NCI-H82 (cell line): ENCODE measurements at regions not wholly inside any gene's neighbourhood (a gene's known extent, or its start where the extent isn't known, plus 50 kb on each side); places are given as distances from the start of the nearest gene placed in this dataset.
"Not testable (repeated sequence)": the region's sequence is repeated elsewhere in the genome, so short reads cannot be mapped to it uniquely, and the experiment has no call there.

Source experiments
- DNase-seq: peaks from one replicate; lab custom pipeline; 2025; lab: John Stamatoyannopoulos, UW

DNA sequence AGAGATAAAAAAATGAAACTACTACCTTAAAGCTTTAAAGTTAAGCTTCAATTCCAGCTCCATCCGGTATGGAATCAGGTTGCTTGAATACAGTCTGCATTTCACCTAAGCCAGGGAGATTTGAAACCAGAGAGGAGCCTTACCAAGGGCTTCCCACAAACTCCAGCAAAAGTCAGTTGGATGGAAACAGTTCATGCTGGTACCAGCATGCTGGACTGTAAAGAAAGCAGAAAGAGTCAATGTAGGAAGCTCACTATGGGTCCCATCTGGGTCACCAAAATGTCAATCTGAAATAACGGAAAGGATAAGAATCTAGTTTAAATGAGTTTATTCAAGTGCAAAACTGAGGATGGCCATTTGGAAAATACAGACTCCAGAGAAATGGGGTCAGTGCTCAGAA, 65.3 kb downstream of the CDO1 start:
- peak; percentile 3 for DNase-seq

DNA sequence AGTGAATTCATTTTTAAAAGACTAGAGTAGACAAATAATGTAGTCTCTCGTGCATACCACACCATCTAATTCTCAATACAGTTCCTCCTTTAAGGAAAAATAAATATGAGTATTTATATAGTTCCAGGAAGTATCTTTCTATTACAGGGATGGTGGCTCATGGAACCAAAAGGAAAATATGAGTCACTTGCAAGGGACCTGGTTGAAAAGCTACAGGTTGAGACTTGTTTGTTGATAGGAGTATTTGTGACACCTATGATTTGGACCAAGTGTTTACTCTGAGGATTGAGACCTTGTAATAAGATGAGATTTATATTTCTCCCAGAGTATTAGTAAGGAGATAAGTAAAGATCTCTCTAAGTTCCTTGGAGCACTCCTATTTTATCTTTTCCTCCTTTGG, 67.4 kb downstream of the CDO1 start:
- DNase-seq: peak; percentile 26

DNA sequence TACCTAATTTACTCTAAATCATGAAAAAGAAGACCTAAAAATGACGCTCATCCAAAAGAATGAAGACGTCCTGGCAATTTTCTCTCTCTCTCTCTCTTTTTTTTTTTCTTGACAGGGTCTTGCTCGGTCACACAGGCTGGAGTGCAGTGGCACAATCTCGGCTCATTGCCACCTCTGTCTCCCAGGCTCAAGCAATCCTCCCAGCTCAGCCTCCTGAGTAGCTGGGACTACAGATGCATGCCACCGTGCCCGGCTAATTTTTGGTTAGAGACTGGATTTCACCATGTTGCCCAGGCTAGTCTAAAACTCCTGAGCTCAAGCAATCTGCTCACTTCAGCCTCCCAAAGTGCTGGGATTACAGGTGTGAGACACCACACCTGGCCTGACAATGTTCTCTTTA, 77.2 kb downstream of the CDO1 start:
- DNase-seq: not testable (repeated sequence)

DNA sequence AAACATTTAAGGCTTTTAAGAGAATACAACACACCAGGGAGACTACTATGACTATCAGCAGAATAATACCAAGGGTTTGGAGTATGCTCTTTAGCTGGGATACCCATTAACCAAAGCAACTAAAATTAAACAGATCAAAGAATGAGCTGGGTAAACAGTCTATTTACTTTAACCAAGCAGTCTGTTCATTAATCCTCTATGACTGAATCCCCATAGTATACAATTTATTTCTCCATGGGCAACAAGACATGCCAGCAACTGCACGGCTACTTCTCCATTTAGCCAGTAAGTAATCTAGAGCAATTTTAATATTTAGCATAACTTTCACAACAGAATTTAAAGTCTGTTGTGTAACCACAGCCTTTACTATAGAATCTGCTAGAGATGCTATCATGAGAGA, 77.6 kb downstream of the CDO1 start:
- DNase-seq: no peak

DNA sequence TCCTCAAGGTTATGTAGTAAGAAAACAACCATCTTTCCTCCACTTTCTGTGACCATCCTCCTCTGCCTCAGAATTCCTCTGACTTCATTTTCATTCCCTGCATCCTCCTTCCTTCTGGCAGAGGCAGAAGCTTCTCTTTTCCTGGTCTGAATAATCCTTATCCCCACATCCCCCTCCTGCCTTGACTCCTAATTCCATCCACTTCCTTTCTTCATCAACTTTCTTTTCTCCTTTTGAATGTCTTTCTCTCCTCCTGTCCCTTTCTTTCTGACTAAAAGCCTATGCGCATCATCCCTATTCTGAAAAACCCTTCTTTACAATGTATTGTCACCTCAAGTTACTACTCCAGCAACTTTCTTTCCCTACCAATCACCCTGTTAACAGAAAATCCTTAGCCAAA, 79.0 kb downstream of the CDO1 start:
- no peak for DNase-seq

DNA sequence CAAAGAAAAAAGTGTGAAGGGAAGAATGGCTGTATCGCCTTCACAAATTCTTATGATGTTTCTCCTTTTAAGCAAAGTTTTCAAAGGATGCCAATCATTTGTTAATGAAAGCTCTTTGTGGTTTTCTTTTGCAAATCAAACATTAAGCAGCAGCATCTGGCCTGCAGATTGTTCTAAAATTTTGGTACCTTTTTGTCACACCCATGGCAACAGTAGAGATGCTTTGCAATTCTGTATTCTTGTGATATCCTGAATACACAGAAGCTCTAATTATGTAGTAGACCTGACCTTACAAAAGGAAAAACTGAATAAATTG, 79.8 kb downstream of the CDO1 start:
- DNase-seq: no peak

DNA sequence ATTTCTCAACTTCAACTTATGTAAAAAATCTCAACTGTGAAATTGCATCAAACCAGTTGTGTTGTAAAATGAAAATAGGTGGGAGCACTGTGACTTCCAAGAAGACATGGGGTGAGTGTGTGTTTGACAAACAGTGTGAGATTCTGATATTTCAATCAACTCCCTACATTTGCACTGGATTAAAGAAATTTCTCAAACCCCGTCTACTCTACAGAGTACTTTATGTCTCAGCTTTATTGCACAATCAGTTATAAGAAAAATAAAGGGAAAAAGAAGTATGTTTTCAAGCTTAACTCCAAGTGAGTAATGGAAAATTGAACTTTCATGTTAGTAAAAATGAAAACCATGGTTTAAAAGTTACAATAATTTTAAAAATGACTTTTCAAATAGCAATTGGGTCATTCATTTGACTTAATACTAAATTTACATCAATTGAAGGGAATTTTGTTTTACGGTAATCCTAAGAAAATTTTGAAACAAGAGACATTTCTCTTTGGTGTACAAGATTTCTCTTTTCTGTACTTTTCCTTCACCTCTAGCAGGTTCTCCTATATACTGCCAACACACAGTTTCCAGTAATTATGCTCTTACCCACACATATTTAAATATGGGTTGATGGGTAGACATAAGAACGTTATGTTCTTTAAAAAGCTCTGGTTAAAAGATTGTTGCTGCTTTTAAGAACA, 80.3 kb downstream of the CDO1 start:
- no peak for DNase-seq

DNA sequence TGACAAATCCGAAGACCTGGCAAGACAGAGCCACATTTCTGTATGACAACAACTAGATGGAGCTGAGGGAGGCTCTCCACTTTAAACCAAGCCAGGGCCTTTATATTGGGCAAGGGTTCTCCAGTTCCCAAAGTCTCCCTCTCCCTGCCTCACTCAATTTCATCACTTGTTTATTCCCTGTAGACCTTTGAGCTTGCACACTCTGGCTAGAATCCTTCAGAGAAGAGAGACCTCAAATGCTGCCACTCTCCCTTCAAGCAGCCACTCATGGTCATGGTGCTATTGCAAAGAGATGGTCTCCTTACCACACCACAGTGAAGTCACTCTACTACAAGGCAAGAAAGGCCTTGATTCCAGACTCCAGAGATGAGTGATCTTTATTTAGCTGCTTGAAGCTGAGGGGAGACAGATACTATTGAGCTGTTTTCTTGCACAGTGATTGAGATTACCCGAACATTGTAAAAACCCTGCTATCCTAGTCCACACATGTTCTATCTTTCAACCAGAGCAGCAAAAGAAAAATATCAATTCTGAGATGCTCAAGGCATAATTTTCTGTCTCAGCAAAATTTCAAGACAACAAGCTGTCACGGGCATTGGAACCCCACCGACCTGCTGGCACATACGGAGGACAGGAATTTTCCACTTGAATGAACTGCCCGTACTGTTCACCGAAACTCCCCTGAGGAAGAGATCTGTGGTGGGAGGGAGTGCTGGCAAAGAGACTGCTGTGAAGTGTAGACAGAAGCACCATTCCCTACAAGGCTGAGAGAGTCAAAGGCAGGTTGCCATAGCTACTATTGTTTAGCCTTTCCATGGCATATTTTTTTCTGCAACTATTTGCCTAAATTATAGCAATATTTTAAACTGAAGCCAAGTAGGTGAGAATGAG, 81.1 kb downstream of the CDO1 start:
- no peak for DNase-seq

DNA sequence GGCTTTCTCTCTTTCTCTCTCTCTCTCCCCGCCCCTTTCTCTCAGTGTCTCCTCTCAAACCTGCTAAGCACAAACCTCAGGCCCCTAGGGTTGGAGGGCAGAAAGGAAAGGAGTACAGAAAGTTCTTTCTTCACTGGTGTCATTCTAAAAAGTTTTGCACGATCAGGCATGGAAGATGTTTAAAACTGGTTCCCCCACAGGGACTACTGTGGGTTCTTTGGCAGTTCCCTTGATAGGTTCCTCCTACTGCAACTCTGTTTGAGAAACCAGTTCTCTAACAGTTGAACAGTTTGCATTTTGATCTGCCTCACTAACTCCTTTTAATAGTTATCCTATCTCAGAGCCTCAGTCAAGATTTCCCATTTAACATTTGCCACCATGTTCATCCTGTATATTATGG, 82.9 kb downstream of the CDO1 start:
- no peak for DNase-seq

DNA sequence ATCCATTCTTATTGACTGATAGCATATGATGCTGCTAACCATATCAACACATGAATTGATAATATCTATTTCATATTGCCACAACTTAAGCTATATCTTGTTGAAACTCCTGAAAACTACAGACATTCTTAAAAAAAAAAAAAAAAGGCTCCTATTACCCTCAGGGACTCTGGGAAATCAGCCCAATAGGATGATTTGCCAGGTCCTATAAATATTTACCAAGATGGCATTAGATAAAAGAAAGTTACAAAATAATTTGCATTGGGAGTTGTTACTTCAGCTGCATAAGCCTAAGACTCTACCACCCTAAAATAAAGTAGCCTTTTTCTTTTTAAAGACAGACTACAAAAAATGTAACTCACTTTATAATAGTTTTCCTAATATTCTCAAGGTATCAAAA, 84.4 kb downstream of the CDO1 start:
- DNase-seq: no peak

DNA sequence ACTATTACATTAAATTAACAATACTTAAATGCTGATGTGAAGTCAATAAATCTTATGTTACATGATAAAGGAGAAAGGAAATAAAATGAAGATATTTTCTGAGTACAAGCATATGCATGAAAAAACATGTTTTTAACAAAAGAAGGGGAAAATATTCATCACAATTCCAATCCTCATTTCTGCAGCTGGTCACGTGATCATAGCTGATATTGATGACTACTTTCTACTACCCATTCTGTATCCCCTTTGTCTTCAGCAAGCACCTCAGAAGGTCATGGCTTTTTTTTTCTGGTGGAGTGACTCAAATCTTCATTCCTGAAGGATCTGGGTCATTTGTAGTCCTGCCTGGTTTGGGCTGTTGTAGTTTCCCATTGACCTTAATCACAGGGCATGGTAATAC, 90.9 kb downstream of the CDO1 start:
- no peak for DNase-seq

DNA sequence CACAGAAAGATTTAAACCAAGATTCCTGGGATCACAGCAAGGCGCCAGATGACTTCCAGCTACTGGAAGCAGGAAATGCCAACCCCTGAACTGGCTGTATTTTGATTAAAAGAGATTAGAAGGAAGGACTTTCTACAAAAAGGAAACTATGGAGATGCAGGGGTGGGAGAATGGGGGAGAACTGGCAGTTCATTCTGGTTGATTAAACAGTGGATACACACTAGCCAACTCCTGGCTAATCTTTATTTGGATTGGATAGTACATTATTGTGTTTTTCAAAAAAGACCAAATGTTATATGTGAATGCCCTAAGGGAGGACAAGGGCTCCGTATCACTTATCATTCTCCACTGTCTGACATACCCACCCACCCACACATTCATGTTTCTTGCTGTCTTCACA, 93.2 kb downstream of the CDO1 start:
- DNase-seq: no peak

DNA sequence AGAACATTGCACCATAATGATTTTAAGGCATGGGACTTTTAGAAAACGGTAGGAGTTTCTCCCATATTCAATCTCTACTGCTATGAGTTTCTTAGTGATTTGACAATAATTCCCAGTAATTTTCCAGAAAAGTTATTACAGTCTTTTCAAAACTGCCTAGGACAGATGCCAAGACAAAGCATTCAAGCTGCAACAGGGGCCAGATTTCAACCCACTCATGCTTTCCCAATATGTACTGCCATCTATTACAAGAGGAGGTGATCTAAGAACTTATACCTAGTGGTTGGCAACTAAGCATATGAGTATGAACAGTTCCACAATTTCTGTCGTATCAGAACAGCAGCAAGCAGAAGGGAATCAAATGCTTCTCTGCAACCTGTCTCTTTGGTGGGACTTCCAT, 95.1 kb upstream of the TMED7 start:
- DNase-seq: no peak

DNA sequence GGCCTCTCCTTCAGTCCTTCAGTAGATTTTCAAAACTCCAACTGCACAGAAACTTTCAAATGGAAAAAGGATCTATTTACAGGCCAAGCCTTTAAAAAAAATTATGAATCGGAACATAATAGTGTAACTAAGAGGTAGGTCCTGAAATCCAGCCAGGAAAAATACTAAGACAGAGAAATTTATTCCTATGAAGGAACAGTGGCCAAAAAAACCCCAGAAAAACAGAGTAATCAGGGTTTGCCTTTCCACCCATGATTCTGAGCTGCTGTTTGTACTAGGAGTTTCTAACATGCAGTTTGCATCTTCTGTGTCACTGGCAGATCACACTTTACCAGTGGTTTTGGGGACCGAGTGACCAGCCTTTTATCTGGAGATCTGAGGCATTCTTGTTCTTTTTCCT, 93.1 kb upstream of the TMED7 start:
- no peak for DNase-seq

DNA sequence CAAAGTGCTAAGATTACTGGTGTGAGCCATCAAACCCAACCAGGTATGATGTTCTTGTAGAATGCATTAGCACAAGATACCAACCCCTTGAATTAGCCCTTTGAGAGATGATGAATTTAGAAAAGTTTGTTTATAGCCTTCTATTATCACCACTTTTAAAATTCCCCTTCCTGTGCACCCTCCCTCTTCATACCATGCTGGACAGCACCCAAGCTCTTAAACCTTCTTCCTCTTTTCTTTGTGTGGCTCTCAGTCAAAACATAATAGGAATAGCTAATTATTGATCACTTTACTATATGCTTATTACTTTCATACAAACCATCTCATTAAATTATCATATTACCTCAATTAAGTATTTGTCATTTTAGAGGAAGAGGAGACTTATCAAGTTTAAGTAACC, 87.6 kb upstream of the TMED7 start:
- no peak for DNase-seq

DNA sequence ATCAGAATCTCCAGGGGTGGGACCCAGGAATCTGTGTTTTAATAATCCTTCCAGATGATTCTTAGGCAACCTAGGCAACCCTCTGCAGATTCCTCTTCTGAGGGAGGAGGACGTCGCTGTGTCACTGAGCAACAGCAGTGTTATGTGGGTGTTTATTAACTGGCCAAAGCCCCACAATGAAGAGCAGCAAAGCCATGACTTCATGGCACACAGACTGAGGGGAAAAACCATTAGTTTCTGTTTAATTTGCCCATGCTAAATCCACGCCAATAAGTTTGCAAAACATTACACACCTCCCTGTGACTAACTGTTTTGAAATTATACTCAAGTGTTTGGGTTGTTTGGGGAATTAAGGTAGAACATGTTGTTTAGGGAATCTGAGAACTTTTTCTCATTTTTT, 83.7 kb upstream of the TMED7 start:
- DNase-seq: no peak

DNA sequence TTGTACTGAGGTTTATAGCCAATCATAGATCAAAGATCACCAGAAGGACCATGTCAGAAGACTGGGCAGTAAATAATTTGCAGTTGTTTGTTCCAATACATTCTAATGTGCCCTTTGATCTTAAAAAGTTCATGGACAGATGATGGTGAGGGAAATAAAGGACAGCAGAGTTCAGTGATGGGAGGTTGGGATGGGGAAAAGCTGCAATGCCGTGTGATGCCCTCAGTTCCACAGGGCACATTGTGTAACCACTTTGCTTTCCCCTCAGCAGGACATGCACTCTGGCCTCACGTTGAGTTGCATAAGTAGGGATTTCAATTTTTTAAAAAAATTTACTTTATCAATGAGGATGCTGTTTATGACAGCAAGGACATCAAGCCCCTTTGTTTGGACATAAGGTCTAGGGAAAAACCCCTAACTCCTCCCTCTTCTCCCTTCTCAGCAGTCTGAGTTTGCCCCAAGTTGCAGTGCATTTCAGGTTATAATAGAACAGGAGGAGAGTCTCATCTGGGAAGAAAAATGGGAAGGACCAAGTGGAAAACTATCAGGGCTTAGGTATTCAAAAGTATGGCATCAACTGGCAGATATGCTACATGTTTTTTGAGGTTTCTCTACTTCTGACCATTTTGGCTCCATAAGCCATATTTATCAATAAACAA, 83.1 kb upstream of the TMED7 start:
- no peak for DNase-seq

DNA sequence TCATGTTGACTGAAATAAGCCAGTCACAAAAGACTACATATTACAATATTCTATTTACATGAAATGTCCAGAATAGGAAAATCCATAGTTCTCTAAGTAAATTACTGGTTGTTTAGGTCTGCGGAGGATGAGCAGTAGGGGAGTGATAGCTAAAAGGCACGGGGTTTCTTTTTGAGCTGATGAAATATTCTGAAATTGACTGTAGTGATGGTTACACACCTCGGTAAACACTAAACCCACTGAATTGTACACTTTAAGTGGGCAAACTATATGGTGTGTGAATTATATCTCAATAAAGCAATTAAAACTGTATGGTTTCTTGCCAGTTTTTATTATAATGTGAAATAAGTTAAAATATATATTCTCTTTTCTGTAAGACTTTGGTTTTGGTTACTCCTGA, 77.7 kb upstream of the TMED7 start:
- no peak for DNase-seq

DNA sequence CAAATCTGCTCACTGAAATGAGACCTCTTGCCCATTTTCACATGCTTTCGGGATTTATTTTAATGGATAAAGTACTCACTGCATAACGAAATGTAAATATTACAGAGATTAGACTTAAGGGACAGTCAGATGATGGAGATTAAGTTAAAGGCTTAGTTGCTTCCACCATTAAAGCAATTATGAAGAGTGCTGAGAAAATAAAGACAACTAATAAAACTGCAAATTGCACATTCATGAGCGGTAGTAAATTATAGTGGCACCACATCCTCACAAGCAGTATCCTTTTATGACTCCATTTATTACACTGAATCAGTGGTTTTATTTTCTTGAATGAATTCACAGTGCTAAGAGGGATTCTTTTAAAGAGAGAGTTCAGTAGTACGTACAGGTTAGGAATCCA, 76.2 kb upstream of the TMED7 start:
- DNase-seq: peak; percentile 26

DNA sequence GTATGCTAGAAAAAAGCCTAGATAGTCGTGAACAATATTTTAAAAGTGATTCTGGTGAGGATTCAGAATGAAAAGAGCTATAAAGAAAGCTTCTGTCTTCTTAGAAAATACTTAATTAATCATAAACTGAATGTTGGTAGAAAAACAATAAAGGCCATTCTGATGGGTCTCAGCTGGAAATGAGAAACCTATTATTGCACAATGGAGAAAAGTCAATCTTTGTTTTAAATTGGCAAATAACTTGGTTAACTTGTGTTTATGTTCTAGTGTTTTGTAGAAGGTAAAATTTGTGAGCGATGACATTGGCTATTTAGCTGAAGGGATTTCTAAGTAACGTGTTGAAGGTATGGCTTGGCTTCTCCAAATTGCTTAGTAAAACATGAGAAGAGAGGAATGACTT, 74.1 kb upstream of the TMED7 start:
- DNase-seq: no peak

DNA sequence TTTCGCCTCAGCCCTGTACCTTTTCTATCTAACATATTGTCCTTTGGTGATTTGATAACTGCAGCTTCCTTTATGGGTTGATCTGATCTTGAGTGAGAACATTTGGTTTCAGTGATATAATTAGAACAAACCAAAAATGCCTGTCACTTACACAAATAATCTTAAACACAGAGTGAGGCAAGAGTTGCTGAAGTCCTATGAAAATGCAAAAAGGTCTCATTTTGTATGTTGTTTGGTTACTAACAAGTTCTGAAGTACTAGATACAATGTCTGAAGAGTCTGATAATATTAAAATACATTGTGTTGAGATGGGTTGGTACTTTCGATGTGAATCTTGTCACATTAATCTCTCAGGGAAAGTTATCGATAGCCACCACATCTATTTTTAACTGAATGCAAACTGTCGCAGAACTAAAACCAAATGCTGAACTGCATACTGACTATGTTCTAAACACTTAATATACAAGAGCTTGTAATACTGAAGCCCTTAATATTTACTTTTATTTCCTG, 70.4 kb upstream of the TMED7 start:
- no peak for DNase-seq

DNA sequence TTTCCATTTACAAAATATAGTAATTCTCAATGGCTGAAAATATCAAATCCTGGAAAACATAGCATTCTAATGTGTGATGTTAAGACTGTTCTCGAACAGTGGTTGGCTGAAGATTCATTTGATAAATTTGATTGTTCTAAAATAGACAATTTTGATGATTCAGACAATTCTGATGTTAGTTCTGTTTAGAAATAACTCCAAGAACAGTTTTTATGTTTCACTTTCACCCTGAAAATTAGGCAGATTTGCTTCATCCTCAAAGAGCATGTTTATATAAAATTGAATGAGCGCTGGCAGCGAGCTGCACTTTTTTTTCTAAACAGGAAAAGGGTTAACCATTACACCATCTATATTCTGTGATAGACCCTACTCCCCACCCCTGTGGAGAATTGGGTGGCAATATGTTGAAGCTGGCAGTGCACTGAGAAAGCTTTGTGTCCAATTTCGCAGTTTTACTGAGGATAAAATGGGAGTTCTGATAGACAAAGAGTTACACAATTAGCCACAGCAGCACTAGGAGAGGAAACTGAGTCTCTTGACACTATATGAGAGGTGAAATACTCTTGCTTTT, 69.6 kb upstream of the TMED7 start:
- DNase-seq: no peak

DNA sequence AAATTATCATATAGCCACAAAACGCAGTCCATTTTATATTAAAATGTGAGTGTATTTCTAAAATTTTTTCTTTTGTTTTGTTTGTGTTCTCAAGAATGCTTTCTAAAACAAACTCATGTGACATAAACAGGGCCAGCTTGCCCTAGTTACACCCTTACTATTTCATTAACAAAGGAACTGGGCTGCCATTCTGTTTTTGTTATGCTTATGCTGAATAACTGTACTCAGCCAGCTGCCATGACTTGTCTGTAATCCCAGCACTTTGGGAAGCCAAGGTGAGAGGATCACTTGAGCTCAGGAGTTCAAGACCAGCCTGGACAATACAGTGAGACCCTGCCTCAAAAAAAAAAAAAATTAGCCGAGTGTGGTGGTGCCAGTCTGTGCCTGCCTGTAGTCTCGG, 66.0 kb upstream of the TMED7 start:
- not testable (repeated sequence) for DNase-seq
